RWPE2 (cell line): ENCODE measurements at regions not wholly inside any gene's neighbourhood (a gene's known extent, or its start where the extent isn't known, plus 50 kb on each side); places are given as distances from the start of the nearest gene placed in this dataset.
A peak's percentile ranks its signal among the peaks of the same experiment; 100 is the strongest.

Source experiments
- ATAC-seq: fragments of 200-7000 bp; cut with Tn5 transposase; 3 replicates; pipeline ENCODE4 v1.9.1; 2021; ENCODE audit warnings: low read depth
- DNase-seq: peaks from one replicate; pipeline ENCODE4 v3.0.0-alpha.2; 2020; ENCODE audit warnings: low spot score
- H3K27ac ChIP-seq: fragments of 450-650 bp; 2 replicates; pipeline ENCODE4 v1.5.1; 2017; ENCODE audit warnings: mild to moderate bottlenecking; ENCODE audit not compliant: poor library complexity, severe bottlenecking
- H3K27me3 ChIP-seq: fragments of 250-450 bp; sonication (Bioruptor Pico); 2 replicates; pipeline ENCODE4 v1.5.1; 2021; ENCODE audit warnings: mild to moderate bottlenecking, moderate library complexity; ENCODE audit not compliant: insufficient read depth, poor library complexity, severe bottlenecking
- H3K36me3 ChIP-seq: fragments of 250-450 bp; sonication (Bioruptor Pico); 2 replicates; pipeline ENCODE4 v1.5.1; 2020; ENCODE audit warnings: low read depth, mild to moderate bottlenecking, moderate library complexity
- H3K4me1 ChIP-seq: fragments of 250-450 bp; sonication (Bioruptor Pico); 2 replicates; pipeline ENCODE4 v1.5.1; 2021; ENCODE audit warnings: mild to moderate bottlenecking, moderate library complexity; ENCODE audit not compliant: insufficient read depth, poor library complexity, severe bottlenecking
- H3K4me3 ChIP-seq: fragments of 250-450 bp; sonication (Bioruptor Pico); 2 replicates; pipeline ENCODE4 v1.5.1; 2021; ENCODE audit warnings: mild to moderate bottlenecking, moderate library complexity; ENCODE audit not compliant: severe bottlenecking
- H3K9me3 ChIP-seq: fragments of 250-450 bp; sonication (Bioruptor Pico); 2 replicates; pipeline ENCODE4 v1.5.1; 2021; ENCODE audit warnings: mild to moderate bottlenecking, moderate library complexity; ENCODE audit not compliant: severe bottlenecking
- TF ChIP-seq, protein P1 (sequence below): fragments of 450-650 bp; IDR thresholded peaks from one replicate; pipeline ENCODE4 v1.5.1; 2017; ENCODE audit warnings: mild to moderate bottlenecking, moderate library complexity; ENCODE audit not compliant: poor library complexity, severe bottlenecking

DNA sequence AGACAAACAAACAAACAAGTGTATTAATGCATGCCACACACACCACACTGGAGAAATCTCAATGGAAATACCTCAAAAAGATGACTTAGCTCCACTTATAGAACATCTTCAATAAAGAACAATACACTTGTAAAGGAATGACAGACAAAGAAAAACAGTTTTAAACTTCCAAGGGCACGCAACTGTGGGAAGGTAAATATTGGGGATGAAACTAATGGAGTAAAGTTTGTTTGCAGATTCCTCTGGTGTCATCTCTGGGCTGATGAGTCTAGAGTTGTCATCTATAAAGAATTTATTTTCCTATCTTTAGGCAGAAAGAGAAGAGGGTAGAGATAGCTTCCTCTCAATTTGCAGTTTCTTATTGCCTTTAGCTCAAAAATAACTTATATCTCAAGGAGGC lies 144.0 kb upstream of the ZC3H15 start:
- Histone ChIP-seq H3K36me3 (no peaks in the 10 kb centered on the region), H3K4me3 (no peak overlapping the region), H3K4me1 (peaks cover 2% of the 10 kb centered on the region), H3K27ac (no peak overlapping the region), H3K27me3 (no peaks in the 10 kb centered on the region), H3K9me3 (no peaks in the 10 kb centered on the region)
- TF ChIP-seq, protein P1, sequence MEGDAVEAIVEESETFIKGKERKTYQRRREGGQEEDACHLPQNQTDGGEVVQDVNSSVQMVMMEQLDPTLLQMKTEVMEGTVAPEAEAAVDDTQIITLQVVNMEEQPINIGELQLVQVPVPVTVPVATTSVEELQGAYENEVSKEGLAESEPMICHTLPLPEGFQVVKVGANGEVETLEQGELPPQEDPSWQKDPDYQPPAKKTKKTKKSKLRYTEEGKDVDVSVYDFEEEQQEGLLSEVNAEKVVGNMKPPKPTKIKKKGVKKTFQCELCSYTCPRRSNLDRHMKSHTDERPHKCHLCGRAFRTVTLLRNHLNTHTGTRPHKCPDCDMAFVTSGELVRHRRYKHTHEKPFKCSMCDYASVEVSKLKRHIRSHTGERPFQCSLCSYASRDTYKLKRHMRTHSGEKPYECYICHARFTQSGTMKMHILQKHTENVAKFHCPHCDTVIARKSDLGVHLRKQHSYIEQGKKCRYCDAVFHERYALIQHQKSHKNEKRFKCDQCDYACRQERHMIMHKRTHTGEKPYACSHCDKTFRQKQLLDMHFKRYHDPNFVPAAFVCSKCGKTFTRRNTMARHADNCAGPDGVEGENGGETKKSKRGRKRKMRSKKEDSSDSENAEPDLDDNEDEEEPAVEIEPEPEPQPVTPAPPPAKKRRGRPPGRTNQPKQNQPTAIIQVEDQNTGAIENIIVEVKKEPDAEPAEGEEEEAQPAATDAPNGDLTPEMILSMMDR: no peak
- ATAC-seq: no peak
- no peak for DNase-seq

DNA sequence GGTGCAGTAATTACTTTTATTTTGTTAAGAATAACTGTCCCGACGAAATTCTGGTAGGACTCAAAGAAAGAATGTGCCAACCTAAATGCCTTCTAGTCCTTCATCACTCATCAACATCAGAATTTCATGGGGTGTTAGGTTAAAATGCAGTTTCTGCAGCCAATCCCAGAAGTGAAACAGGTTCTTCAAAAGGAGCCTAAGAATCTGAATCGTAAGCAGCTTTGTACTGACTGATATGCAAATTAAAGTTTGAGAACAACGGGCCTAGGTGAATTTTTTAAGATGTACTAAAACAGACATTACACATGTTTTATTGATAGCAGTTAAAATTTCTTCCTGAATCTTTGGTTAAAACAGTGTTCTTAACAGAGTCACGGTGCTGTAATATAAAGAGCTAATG lies 140.3 kb upstream of the ZC3H15 start:
- DNase-seq (no peak), ATAC-seq (no peak)
- H3K36me3 ChIP-seq: no peaks in the 10 kb centered on the region
- TF ChIP-seq, protein P1: no peak
- H3K4me3 ChIP-seq: no peak overlapping the region
- H3K9me3 ChIP-seq: no peaks in the 10 kb centered on the region
- H3K27me3 ChIP-seq: no peaks in the 10 kb centered on the region
- no peak overlapping the region for H3K27ac ChIP-seq
- peaks cover 32% of the 10 kb centered on the region for H3K4me1 ChIP-seq

DNA sequence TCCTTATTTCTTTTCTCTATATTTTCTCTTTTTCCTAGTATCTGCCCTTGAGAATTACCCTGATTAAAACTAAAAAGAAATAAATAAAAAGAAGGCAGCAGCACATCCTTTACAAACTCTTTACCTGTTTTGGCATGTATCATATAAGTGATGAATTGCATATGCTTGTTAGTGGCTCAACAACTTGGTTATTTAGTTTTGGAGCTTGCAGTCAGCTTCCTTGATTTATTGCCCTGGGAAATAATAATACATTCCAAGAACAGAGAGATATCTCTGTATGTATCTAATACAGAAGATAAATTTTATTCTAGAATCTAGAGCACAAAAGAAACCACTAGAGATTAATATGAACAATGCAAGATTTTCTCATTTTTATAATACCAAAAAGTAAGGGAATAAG lies 139.8 kb upstream of the ZC3H15 start:
- TF ChIP-seq, protein P1: no peak
- no peak for DNase-seq
- no peak for ATAC-seq
- Histone ChIP-seq H3K36me3 (no peaks in the 10 kb centered on the region), H3K4me3 (no peak overlapping the region), H3K27ac (no peak overlapping the region), H3K9me3 (no peaks in the 10 kb centered on the region), H3K4me1 (peaks cover 32% of the 10 kb centered on the region), H3K27me3 (no peaks in the 10 kb centered on the region)

DNA sequence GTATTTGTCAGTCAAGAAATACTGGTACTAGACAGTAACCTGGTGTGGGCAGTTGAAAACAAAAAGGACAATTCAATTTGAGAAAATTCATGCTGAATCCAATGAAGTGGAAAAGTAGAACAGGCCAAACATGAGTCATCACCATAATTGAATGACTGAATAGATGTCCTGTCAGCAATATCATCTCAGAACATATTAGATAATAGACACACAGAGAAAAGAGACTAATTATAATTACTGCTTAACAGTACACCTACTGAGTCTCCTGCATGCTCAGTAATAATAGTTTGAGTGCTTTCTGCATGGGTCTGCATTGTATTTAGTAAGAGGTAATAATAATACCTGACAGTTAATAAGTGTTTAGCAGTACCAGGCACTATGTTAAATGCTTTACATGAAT lies 138.6 kb upstream of the ZC3H15 start:
- peak overlapping the region; percentile 42 for H3K27ac ChIP-seq
- ATAC-seq: peak; percentile 40; the same call in 2 of the 3 replicates
- DNase-seq: no peak
- no peaks in the 10 kb centered on the region for H3K27me3 ChIP-seq
- TF ChIP-seq, protein P1: no peak
- H3K4me3 ChIP-seq: no peak overlapping the region
- H3K36me3 ChIP-seq: no peaks in the 10 kb centered on the region
- H3K9me3 ChIP-seq: no peaks in the 10 kb centered on the region
- H3K4me1 ChIP-seq: peaks cover 32% of the 10 kb centered on the region

DNA sequence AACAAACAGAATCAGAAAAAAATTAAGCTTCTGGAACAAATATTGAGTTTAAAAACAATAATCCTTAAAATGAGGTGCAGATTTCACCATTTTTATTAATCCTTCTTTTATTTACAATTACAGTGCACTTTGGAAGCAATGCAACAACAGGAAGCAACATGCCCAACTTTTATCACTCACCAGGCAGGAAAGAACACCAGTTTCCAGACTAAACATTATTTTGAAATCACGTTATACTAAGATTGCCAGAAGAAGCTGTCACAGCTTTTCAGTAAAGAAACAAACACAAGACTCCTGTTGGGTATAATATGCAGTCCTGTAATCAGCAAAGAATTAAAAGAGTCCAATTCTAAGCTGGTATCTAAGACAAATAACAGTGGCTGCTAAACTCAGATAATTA lies 137.9 kb upstream of the ZC3H15 start:
- H3K4me3 ChIP-seq: no peak overlapping the region
- TF ChIP-seq, protein P1: no peak
- DNase-seq (no peak), ATAC-seq (peak; percentile 49)
- no peaks in the 10 kb centered on the region for H3K36me3 ChIP-seq
- no peaks in the 10 kb centered on the region for H3K27me3 ChIP-seq
- H3K9me3 ChIP-seq: no peaks in the 10 kb centered on the region
- H3K4me1 ChIP-seq: peaks cover 32% of the 10 kb centered on the region
- peak overlapping the region; percentile 42 for H3K27ac ChIP-seq
